Testis (tissue), 2 donors: ENCODE measurements at regions not wholly inside any gene's neighbourhood (a gene's known extent, or its start where the extent isn't known, plus 50 kb on each side); places are given as distances from the start of the nearest gene placed in this dataset.

Source experiments
- CTCF ChIP-seq, 3 experiments: fragments of 450-650 bp in 2 of 3; fragments of 200-600 bp in 1 of 3; sonication (generic) in 1 of 3; IDR thresholded peaks; one replicate each; pipeline ENCODE4 v1.5.1; 2016 to 2019; ENCODE audit warnings: antibody characterized with exemption in 3 of 3, mild to moderate bottlenecking in 2 of 3, moderate library complexity in 1 of 3
- POLR2A ChIP-seq: fragments of 450-650 bp; IDR thresholded peaks from one replicate; pipeline ENCODE4 v1.6.1; 2017; ENCODE audit warnings: antibody characterized with exemption, mild to moderate bottlenecking, moderate library complexity

DNA sequence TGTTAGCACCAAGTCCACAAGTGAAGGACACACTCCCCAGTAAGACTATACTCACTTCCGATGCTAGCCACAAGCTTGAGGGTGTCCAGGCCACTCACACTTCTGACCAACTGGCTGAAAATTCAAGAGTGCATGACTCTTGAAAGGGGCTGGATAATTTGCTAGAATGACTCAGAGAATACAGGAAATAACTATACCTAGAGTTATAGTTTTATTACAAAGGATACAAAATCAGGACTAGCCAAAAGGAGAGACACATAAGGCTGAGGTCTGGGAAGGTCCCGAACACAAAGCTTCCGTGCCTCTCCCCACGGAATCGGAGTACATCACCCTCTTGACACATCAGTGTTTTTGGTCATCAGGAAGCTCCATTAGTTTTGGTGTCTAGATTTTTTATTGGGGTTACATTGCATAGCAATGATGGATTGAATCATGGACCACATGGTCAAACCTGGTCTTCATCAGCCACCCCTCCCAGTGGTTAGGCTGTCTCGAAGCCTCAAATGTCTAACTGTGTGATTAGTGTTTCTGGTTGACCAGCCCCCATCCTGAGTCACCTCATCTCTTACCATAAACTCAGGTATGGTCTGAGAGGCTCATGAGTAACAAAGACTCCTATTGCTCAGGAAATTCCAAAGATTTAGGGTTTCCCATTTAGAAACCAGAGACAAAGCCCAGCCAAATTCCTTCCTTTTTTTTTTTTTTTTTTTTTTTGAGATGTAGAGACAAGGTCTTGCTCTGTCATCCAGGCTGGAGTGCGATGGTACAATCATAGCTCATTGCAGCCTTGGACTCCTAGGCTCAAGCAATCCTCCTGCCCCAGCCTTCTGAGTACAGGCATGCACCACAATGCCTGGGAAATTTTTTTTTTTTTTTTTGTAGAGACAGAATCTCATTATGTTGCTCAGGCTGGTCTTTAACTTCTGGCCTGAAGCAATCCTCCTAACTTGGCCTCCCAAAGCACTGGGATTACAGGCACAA is 472.0 kb upstream of the TBX3 start:
- TF ChIP-seq CTCF (IDR thresholded peaks at IDR 0.05) (no peak), POLR2A (no peak)
